CD4-positive, alpha-beta T cell (primary cell): ENCODE measurements at regions not wholly inside any gene's neighbourhood (a gene's known extent, or its start where the extent isn't known, plus 50 kb on each side); places are given as distances from the start of the nearest gene placed in this dataset.

Experiments used
- ATAC-seq: fragments of 200-7000 bp; cut with Tn5 transposase; one replicate; pipeline ENCODE4 v1.10.0; 2022; ENCODE audit warnings: mild to moderate bottlenecking; ENCODE audit not compliant: poor library complexity
- CTCF ChIA-PET: fragments of 350-600 bp; sonication (Branson Sonifier 250); formaldehyde crosslinking; loops from one replicate; lab custom pipeline; 2021; ENCODE audit warnings: antibody characterized with exemption, inconsistent platforms; lab: Charles Lee
- POLR2A ChIA-PET: fragments of 350-600 bp; sonication (Branson Sonifier 250); formaldehyde crosslinking; loops from one replicate; lab custom pipeline; 2021; ENCODE audit warnings: antibody characterized with exemption, inconsistent platforms; lab: Charles Lee
- DNase-seq, 14 experiments: peaks; one replicate each; pipeline ENCODE4 v3.0.0-alpha.2; 2013 to 2020; ENCODE audit warnings: mixed read lengths in 2 of 14
- H3K27ac ChIP-seq, 2 donors: one replicate each; pipeline versions ENCODE4 v1.5.1 to v1.7.0; 2013; ENCODE audit warnings: low read length in 2 of 2, low read depth in 1 of 2, mild to moderate bottlenecking in 1 of 2
- H3K27me3 ChIP-seq, 2 experiments: 1 replicate in 1 of 2; 2 replicates in 1 of 2; pipeline versions ENCODE4 v1.6.1 to v1.7.0; 2013; ENCODE audit warnings: low read length in 2 of 2, control low read depth in 1 of 2, mild to moderate bottlenecking in 1 of 2, moderate library complexity in 1 of 2; ENCODE audit not compliant: insufficient read depth in 2 of 2, control insufficient read depth in 1 of 2
- H3K36me3 ChIP-seq: one replicate; pipeline ENCODE4 v1.6.1; 2013; ENCODE audit warnings: low read length, control low read depth; ENCODE audit not compliant: insufficient read depth
- H3K4me1 ChIP-seq: one replicate; pipeline ENCODE4 v1.6.1; 2013; ENCODE audit warnings: low read length, control low read depth; ENCODE audit not compliant: insufficient read depth
- H3K4me3 ChIP-seq: one replicate; pipeline ENCODE4 v1.5.1; 2013; ENCODE audit warnings: mild to moderate bottlenecking, low read length, moderate library complexity
- H3K9me3 ChIP-seq, 2 experiments: 1 replicate in 1 of 2; 2 replicates in 1 of 2; pipeline versions ENCODE4 v1.6.1 to v1.7.0; 2013; ENCODE audit warnings: low read length in 2 of 2, mild to moderate bottlenecking in 2 of 2, control low read depth in 1 of 2, moderate library complexity in 1 of 2; ENCODE audit not compliant: control insufficient read depth in 1 of 2, insufficient read depth in 1 of 2
- H3K27ac Mint-ChIP-seq: one replicate; pipeline ENCODE4 v1.8.0; 2020; ENCODE audit warnings: mixed read lengths
- H3K27me3 Mint-ChIP-seq: one replicate; pipeline ENCODE4 v1.8.0; 2021; ENCODE audit warnings: mixed read lengths
- H3K36me3 Mint-ChIP-seq: one replicate; pipeline ENCODE4 v1.8.0; 2021; ENCODE audit warnings: low read depth, mixed read lengths
- H3K4me1 Mint-ChIP-seq: one replicate; pipeline ENCODE4 v1.8.0; 2021; ENCODE audit warnings: low read depth, mixed read lengths
- H3K4me3 Mint-ChIP-seq: one replicate; pipeline ENCODE4 v1.8.0; 2020; ENCODE audit warnings: mild to moderate bottlenecking, mixed read lengths
- H3K9me3 Mint-ChIP-seq: one replicate; pipeline ENCODE4 v1.8.0; 2020; ENCODE audit warnings: mixed read lengths
- CTCF ChIP-seq: fragments of 200-600 bp; IDR thresholded peaks from one replicate; pipeline ENCODE4 v1.8.0; 2022; ENCODE audit warnings: antibody characterized with exemption, mild to moderate bottlenecking
- intact Hi-C, 2 experiments: fragments of 100-400 bp; cut with DNase I in 1 of 2; cut with micrococcal nuclease in 1 of 2; formaldehyde crosslinking; loops; one replicate each; pipeline versions ENCODE4 v1.15.1 to v1.9.0; 2023 to 2025; cut with DNase I, micrococcal nuclease

GRCh38 chr3:82498186-82498585 is 736.7 kb upstream of the GBE1 start:
- Mint-ChIP-seq H3K36me3 (no peaks in the 10 kb centered on the region), H3K9me3 (peaks cover 5% of the 10 kb centered on the region), H3K4me3 (no peak overlapping the region), H3K27me3 (no peaks in the 10 kb centered on the region), H3K4me1 (no peaks in the 10 kb centered on the region), H3K27ac (no peak overlapping the region)
- TF ChIP-seq CTCF: no peak
- H3K9me3 ChIP-seq: peaks cover 6 to 7% of the 10 kb centered on the region in 2 experiments
- no peak overlapping the region for H3K27ac ChIP-seq
- ATAC-seq (no peak), DNase-seq (no peak)
- intact Hi-C loops: no loop called here
- no peaks in the 10 kb centered on the region for H3K36me3 ChIP-seq
- POLR2A ChIA-PET: no interaction called here
- no peak overlapping the region for H3K4me3 ChIP-seq
- no peaks in the 10 kb centered on the region for H3K4me1 ChIP-seq
- H3K27me3 ChIP-seq: no peaks in the 10 kb centered on the region
- CTCF ChIA-PET: no interaction called here

GRCh38 chr3:82496890-82497560 is 735.6 kb upstream of the GBE1 start:
- Mint-ChIP-seq H3K4me3 (no peak overlapping the region), H3K36me3 (no peaks in the 10 kb centered on the region), H3K27ac (no peak overlapping the region), H3K27me3 (no peaks in the 10 kb centered on the region), H3K9me3 (peaks cover 7% of the 10 kb centered on the region), H3K4me1 (no peaks in the 10 kb centered on the region)
- CTCF ChIA-PET: no interaction called here
- no peaks in the 10 kb centered on the region for H3K4me1 ChIP-seq
- POLR2A ChIA-PET: no interaction called here
- H3K27me3 ChIP-seq: no peaks in the 10 kb centered on the region
- no peak for TF ChIP-seq CTCF
- no peak overlapping the region for H3K27ac ChIP-seq
- peaks cover 6 to 7% of the 10 kb centered on the region in 2 experiments for H3K9me3 ChIP-seq
- DNase-seq (no peak), ATAC-seq (no peak)
- no peaks in the 10 kb centered on the region for H3K36me3 ChIP-seq
- intact Hi-C loops: no loop called here
- no peak overlapping the region for H3K4me3 ChIP-seq

- CTCF ChIA-PET: no interaction called here
- ATAC-seq: no peak
- Histone ChIP-seq H3K9me3 (peaks cover 6 to 7% of the 10 kb centered on the region in 2 experiments), H3K36me3 (no peaks in the 10 kb centered on the region), H3K27ac (no peak overlapping the region), H3K27me3 (no peaks in the 10 kb centered on the region), H3K4me3 (no peak overlapping the region), H3K4me1 (no peaks in the 10 kb centered on the region)
- H3K27ac Mint-ChIP-seq: no peak overlapping the region
- no peaks in the 10 kb centered on the region for H3K27me3 Mint-ChIP-seq
- no peaks in the 10 kb centered on the region for H3K4me1 Mint-ChIP-seq
- no peaks in the 10 kb centered on the region for H3K36me3 Mint-ChIP-seq
- POLR2A ChIA-PET: no interaction called here
- no peak for TF ChIP-seq CTCF
- H3K4me3 Mint-ChIP-seq: no peak overlapping the region
- intact Hi-C loops: no loop called here
- peaks cover 8% of the 10 kb centered on the region for H3K9me3 Mint-ChIP-seq
- no peak for DNase-seq
Measured at GRCh38 chr3:82495655-82496054, 734.2 kb upstream of the GBE1 start.
